GM12878 (cell line): ENCODE measurements at regions not wholly inside any gene's neighbourhood (a gene's known extent, or its start where the extent isn't known, plus 50 kb on each side); places are given as distances from the start of the nearest gene placed in this dataset.

Experiments used
- BMI1 ChIP-seq: fragments of 450-650 bp; IDR thresholded peaks from 2 replicates; pipeline ENCODE4 v1.6.1; 2016; ENCODE audit warnings: mild to moderate bottlenecking, moderate library complexity, borderline replicate concordance
- EP300 ChIP-seq, 2 experiments: fragments of 150-350 bp in 1 of 2; IDR thresholded peaks; 2 replicates each; pipeline ENCODE4 v1.6.1; 2011 to 2012; ENCODE audit warnings: low read depth in 2 of 2, low read length in 2 of 2, borderline replicate concordance in 1 of 2, improper control_type of control experiment in 1 of 2, inconsistent platforms in 1 of 2; ENCODE audit not compliant: control insufficient read depth in 1 of 2
- NFXL1 ChIP-seq: fragments of 450-650 bp; IDR thresholded peaks from 2 replicates; pipeline ENCODE4 v1.6.1; 2017; ENCODE audit warnings: antibody characterized with exemption, mild to moderate bottlenecking, borderline replicate concordance
- POLR2A ChIP-seq: IDR thresholded peaks from 2 replicates; pipeline ENCODE4 v1.6.1; 2011; ENCODE audit warnings: low read depth, mild to moderate bottlenecking, low read length
- TF ChIP-seq, protein P1 (sequence below): IDR thresholded peaks from 2 replicates; pipeline ENCODE4 v1.6.1; 2011; ENCODE audit warnings: borderline replicate concordance, low read depth, mild to moderate bottlenecking, moderate library complexity, low read length; ENCODE audit not compliant: insufficient read depth, poor library complexity, severe bottlenecking
- TF ChIP-seq, protein P2 (sequence below): fragments of 150-350 bp; IDR thresholded peaks from 2 replicates; pipeline ENCODE4 v1.6.1; 2016; ENCODE audit warnings: low read depth, low read length

DNA sequence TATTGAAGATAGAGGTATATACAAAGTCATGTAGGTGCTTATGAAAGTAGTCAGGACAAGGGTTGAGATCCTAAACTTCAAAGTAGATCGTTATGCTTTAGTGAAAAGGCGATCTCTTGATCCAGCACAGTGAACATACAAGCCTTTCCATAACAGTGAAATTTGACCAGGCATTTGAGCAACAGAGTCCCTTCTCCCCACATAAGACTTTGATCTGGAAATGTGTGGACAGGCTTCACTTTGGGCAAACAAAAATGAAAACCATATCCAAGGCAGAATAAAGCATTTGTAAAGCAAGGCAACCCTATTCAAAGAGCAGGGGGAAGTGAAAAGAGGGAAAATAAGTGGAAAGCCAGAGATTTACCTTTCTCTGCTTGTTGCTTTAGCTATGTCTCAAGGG is 311.9 kb upstream of the SORCS1 start:
- TF ChIP-seq POLR2A (no peak), BMI1 (no peak), EP300 (IDR thresholded peaks at IDR 0.05; ENCODE audit: borderline replicate concordance in 1 of 2, control insufficient read depth in 1 of 2, low read depth in 2 of 2, low read length in 2 of 2) (no peak), NFXL1 (no peak)
- TF ChIP-seq, protein P1, sequence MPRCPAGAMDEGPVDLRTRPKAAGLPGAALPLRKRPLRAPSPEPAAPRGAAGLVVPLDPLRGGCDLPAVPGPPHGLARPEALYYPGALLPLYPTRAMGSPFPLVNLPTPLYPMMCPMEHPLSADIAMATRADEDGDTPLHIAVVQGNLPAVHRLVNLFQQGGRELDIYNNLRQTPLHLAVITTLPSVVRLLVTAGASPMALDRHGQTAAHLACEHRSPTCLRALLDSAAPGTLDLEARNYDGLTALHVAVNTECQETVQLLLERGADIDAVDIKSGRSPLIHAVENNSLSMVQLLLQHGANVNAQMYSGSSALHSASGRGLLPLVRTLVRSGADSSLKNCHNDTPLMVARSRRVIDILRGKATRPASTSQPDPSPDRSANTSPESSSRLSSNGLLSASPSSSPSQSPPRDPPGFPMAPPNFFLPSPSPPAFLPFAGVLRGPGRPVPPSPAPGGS, result no peak
- TF ChIP-seq, protein P2, sequence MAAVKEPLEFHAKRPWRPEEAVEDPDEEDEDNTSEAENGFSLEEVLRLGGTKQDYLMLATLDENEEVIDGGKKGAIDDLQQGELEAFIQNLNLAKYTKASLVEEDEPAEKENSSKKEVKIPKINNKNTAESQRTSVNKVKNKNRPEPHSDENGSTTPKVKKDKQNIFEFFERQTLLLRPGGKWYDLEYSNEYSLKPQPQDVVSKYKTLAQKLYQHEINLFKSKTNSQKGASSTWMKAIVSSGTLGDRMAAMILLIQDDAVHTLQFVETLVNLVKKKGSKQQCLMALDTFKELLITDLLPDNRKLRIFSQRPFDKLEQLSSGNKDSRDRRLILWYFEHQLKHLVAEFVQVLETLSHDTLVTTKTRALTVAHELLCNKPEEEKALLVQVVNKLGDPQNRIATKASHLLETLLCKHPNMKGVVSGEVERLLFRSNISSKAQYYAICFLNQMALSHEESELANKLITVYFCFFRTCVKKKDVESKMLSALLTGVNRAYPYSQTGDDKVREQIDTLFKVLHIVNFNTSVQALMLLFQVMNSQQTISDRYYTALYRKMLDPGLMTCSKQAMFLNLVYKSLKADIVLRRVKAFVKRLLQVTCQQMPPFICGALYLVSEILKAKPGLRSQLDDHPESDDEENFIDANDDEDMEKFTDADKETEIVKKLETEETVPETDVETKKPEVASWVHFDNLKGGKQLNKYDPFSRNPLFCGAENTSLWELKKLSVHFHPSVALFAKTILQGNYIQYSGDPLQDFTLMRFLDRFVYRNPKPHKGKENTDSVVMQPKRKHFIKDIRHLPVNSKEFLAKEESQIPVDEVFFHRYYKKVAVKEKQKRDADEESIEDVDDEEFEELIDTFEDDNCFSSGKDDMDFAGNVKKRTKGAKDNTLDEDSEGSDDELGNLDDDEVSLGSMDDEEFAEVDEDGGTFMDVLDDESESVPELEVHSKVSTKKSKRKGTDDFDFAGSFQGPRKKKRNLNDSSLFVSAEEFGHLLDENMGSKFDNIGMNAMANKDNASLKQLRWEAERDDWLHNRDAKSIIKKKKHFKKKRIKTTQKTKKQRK, result no peak
